GM12873 (cell line): ENCODE measurements at regions not wholly inside any gene's neighbourhood (a gene's known extent, or its start where the extent isn't known, plus 50 kb on each side); places are given as distances from the start of the nearest gene placed in this dataset.

Experiments
- CTCF ChIP-seq: IDR thresholded peaks from 2 replicates; pipeline ENCODE4 v1.5.1; 2012; ENCODE audit warnings: low read depth, mild to moderate bottlenecking, moderate library complexity, low read length, control low read depth; ENCODE audit not compliant: insufficient read depth; ENCODE audit errors: missing control alignments

GRCh38 chr1:91597215-91597614, 96.6 kb downstream of the CDC7 start:
- TF ChIP-seq CTCF = no peak

GRCh38 chr1:91600431-91601337, 100.0 kb downstream of the CDC7 start:
- TF ChIP-seq CTCF = no peak

GRCh38 chr1:91601554-91602376, 101.1 kb downstream of the CDC7 start:
- TF ChIP-seq CTCF = no peak

- TF ChIP-seq CTCF = no peak
Observed at GRCh38 chr1:91603409-91603808, 102.8 kb downstream of the CDC7 start.

GRCh38 chr1:91604632-91605031, 104.0 kb downstream of the CDC7 start:
- no peak for TF ChIP-seq CTCF

- TF ChIP-seq CTCF = no peak
Observed at GRCh38 chr1:91605566-91605965, 104.9 kb downstream of the CDC7 start.

- TF ChIP-seq CTCF = no peak
Observed at GRCh38 chr1:91606546-91607078, 106.0 kb downstream of the CDC7 start.
